ENCODE measurements at regions not wholly inside any gene's neighbourhood (a gene's known extent, or its start where the extent isn't known, plus 50 kb on each side); places are given as distances from the start of the nearest gene placed in this dataset.

DNA sequence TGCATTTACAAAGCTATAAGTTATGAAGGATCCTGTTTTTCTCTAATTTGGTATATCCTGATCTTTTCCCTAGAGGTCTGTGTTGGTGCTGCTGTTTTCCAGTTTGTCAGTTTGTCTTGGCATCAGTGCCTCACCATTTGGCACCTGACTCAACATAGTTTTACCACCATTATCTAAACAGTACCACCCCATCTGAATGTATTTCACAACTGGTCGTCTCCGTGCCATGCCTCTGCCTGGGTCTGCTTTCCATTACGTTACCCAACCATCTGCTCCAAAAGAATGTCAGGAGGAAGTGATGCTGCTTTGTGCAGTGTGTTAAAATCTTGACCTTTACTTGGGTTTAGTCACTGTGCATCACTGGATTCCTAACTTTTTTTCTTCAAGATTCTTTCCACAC is 129.3 kb upstream of the RASSF8 start:
- H2BK5ac ChIP-seq (ENCODE audit: insufficient read length, low read length) = no peak overlapping the region
- no peak overlapping the region for H3K27ac Mint-ChIP-seq
- TF ChIP-seq, protein P1, sequence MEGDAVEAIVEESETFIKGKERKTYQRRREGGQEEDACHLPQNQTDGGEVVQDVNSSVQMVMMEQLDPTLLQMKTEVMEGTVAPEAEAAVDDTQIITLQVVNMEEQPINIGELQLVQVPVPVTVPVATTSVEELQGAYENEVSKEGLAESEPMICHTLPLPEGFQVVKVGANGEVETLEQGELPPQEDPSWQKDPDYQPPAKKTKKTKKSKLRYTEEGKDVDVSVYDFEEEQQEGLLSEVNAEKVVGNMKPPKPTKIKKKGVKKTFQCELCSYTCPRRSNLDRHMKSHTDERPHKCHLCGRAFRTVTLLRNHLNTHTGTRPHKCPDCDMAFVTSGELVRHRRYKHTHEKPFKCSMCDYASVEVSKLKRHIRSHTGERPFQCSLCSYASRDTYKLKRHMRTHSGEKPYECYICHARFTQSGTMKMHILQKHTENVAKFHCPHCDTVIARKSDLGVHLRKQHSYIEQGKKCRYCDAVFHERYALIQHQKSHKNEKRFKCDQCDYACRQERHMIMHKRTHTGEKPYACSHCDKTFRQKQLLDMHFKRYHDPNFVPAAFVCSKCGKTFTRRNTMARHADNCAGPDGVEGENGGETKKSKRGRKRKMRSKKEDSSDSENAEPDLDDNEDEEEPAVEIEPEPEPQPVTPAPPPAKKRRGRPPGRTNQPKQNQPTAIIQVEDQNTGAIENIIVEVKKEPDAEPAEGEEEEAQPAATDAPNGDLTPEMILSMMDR (conservative IDR thresholded peaks at IDR 0.05) = no peak
- H3K9me3 Mint-ChIP-seq = no peaks in the 10 kb centered on the region
- no peaks in the 10 kb centered on the region for H3K27me3 ChIP-seq (ENCODE audit: insufficient read depth, low read length)
- no peaks in the 10 kb centered on the region for H3K79me1 ChIP-seq (ENCODE audit: insufficient read depth, low read depth, low read length, poor library complexity, severe bottlenecking)
- H2AK5ac ChIP-seq (ENCODE audit: insufficient read length, low read length) = no peak overlapping the region
- no peaks in the 10 kb centered on the region for H3K23me2 ChIP-seq (ENCODE audit: insufficient read length, low read depth, low read length, poor library complexity, severe bottlenecking)
- H3K9ac ChIP-seq (ENCODE audit: extremely low read depth, insufficient read length, low read length) = no peak overlapping the region
- H3K4me3 Mint-ChIP-seq = no peak overlapping the region
- no peak overlapping the region for H3K56ac ChIP-seq (ENCODE audit: insufficient read length, low read depth, low read length)
- H4K8ac ChIP-seq (replicated peaks; ENCODE audit: insufficient read length, low read depth, low read length) = no peak overlapping the region
- no peak overlapping the region for H2BK20ac ChIP-seq (ENCODE audit: low read depth, low read length, poor library complexity, severe bottlenecking)
- no peak overlapping the region for H4K5ac ChIP-seq (ENCODE audit: insufficient read length, low read depth, low read length)
- H3K23ac ChIP-seq (ENCODE audit: insufficient read length, low read depth, low read length) = no peak overlapping the region
- H3K4me2 ChIP-seq (ENCODE audit: insufficient read depth, insufficient read length, low read length) = no peak overlapping the region
- no peak overlapping the region for H2BK120ac ChIP-seq (ENCODE audit: low read depth, low read length, poor library complexity, severe bottlenecking)
- no peak overlapping the region for H3K14ac ChIP-seq (ENCODE audit: insufficient read depth, low read length)
- H2AFZ ChIP-seq (ENCODE audit: low read length) = no peak overlapping the region
- peaks cover 3% of the 10 kb centered on the region in 2 experiments; a peak in 1 of 4 replicates for H3K4me1 Mint-ChIP-seq
- no peak for DNase-seq
- H2BK12ac ChIP-seq (ENCODE audit: insufficient read length, low read depth, low read length) = no peak overlapping the region
- no peaks in the 10 kb centered on the region for H3K36me3 Mint-ChIP-seq (ENCODE audit: insufficient read depth in 1 of 3, low read depth in 3 of 3)
- no peaks in the 10 kb centered on the region for H3K79me2 ChIP-seq (ENCODE audit: insufficient read depth, low read length)
- no peak overlapping the region for H3T11ph ChIP-seq (ENCODE audit: low read length)
- H4K91ac ChIP-seq (ENCODE audit: insufficient read length, low read depth, low read length) = no peak overlapping the region
- no peaks in the 10 kb centered on the region for H3K27me3 Mint-ChIP-seq (ENCODE audit: low read depth)
- WGBS (ENCODE audit: extremely low coverage, insufficient read length, low lambda C conversion rate) = no CpG with 5 or more reads among the region's 3 CpGs
- H3K4ac ChIP-seq (ENCODE audit: low read depth, low read length) = no peak overlapping the region
- H4K20me1 ChIP-seq (ENCODE audit: control insufficient read depth, insufficient read depth, insufficient read length) = no peaks in the 10 kb centered on the region
- H3K9me3 ChIP-seq (ENCODE audit: control insufficient read depth, low read depth, low read length) = no peaks in the 10 kb centered on the region
- no peak overlapping the region for H2BK15ac ChIP-seq (ENCODE audit: low read depth, low read length)
- H3K27ac ChIP-seq (ENCODE audit: insufficient read length, low read depth, low read length) = no peak overlapping the region
- H3K18ac ChIP-seq (ENCODE audit: insufficient read length, low read depth, low read length) = no peak overlapping the region
- no peaks in the 10 kb centered on the region for H3K4me1 ChIP-seq (ENCODE audit: insufficient read depth, low read length)
